GM21515 (cell line): ENCODE measurements at regions not wholly inside any gene's neighbourhood (a gene's known extent, or its start where the extent isn't known, plus 50 kb on each side); places are given as distances from the start of the nearest gene placed in this dataset.

Experiments used
- ATAC-seq: cut with Tn5 transposase; IDR thresholded peaks from one replicate; pipeline ENCODE4 v1.9.1; 2021; ENCODE audit not compliant: unreplicated experiment

DNA sequence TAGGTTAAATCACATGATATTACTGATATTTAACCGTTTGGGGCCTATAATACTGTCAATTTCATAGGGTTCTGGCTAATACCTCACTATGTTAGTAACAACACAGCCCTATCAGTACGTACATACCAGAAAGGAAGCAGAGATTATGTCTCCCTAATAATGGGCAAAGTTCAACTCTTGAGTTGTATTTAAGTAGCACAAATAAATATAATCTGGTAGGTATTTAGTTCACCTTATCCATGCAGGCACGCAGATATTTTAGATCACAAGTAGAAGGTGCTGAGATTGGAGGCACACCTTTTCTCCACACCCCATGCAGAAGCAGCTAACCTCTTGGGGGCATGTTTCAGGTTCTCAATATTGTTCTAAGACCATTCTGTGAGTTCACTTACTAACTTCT lies 118.9 kb downstream of the IRS1 start:
- no peak for ATAC-seq

DNA sequence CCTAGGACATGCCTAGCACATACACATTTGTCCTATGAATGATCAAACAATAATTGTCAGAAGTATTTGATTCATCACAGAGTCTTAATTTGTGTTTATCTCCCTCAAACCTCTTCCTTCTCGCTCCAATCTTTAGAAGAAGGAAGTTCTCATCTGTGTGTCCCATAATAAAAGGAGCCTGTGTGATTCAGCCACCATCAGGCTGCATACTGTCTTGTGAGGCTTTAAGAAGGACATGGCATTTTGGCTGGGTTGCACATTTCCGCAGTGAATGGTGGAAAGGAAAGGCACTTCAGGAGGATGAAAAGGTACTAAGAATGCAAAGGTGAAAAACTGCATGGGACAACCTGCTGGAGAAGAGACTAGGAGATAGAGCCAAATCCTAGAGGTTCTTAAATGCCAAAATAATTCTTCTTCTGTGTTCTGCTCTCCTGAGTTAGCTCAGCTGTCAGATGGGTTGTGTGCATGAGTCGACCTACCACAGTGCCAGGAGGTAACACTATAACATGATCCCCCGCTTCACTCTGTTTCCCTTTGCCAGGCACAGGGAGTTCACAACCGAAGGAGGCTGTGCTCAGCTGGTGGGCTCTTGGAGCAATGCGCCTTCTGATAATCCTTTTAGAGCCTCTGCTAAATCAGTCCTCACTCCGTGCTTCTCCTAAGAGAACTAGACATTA lies 120.1 kb downstream of the IRS1 start:
- ATAC-seq = no peak

GRCh38 chr2:226678422-226678821 lies 121.2 kb downstream of the IRS1 start:
- ATAC-seq = no peak

DNA sequence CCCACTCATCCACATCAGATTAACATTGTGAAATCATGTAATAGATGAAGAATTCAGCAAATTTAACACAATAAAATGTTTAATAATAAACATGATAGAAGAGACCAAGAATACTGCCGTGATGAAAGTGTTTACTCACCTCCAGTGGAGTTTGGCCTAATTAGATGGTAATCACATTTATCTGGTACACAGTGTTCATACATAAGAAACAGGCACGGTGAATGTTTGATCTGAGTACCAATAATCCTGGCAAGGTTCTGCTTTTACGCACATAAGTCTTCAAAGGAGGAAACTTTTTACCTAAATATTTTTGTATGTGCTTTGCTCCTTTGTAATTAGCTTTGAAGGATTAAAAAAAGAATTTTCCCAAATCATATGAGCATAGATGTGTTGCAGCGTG lies 122.5 kb downstream of the IRS1 start:
- no peak for ATAC-seq

- no peak for ATAC-seq
Observed at GRCh38 chr2:226676618-226677017, 123.0 kb downstream of the IRS1 start.

- ATAC-seq = no peak
Observed at GRCh38 chr2:226674123-226674522, 125.5 kb downstream of the IRS1 start.

DNA sequence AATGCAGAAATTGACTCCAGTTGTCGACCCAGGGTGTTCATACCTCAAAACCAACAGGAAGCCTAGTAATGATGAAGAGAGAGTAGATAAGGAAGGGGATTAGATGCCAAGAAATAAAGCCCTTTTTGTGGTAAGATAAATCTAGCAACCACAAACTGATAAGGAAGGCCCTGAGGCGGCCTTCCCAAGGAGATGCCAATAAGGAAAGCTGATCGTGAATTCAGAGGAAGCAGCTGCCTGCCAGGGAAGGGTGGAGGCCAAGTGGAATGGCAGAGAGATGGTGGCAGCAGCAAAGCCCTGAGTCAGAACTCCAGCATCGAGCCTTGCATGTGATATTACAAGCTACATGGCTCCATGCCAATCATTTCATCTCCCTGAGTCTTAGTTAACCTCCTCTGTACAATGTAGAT lies 126.3 kb downstream of the IRS1 start:
- ATAC-seq = no peak

DNA sequence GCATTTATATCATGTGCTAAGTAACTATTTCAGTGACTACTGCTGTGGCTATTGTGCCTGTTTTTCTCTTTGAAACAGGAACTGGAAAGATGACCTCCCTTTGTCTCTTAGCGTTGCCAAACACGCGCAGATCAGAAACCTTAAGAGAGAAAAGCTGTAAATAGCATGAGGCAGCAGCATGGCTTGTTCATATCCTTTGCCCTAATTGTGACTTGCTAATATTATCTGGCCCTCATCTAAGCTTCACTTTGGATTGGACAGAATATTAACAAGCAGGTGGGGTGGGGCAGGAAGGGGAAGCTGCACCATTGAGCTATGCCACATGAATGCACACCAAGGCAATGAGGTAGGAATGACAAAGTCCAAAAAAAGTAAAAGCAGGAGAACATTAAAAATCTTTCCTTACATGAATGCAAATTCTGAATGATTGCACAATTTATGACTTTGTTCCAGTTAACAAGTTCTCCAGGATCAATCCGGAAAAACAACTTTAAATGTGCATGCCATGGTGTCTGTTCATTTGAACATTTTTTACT lies 128.4 kb downstream of the IRS1 start:
- no peak for ATAC-seq

- ATAC-seq = peak; percentile 67
Observed at GRCh38 chr2:226669905-226670304, 129.7 kb downstream of the IRS1 start.

DNA sequence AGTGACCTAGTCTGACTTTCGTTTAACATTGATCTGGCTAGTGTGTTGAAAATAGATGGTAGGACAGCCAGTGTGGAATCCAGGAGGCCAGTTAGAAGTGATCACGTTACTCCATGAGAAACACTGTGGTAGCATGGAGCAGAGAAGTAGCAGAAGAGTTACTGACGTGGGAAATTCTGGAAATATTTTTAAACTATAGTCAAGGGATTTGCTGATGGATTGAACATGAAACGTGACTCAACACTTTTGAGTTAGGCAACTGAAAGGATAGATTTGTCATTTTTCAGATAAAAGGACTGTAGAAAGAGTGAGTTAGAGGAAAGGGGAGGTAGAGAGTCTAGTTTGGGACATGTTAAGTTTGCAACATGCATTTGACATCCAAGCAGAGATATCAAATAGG lies 130.4 kb downstream of the IRS1 start:
- ATAC-seq = no peak

DNA sequence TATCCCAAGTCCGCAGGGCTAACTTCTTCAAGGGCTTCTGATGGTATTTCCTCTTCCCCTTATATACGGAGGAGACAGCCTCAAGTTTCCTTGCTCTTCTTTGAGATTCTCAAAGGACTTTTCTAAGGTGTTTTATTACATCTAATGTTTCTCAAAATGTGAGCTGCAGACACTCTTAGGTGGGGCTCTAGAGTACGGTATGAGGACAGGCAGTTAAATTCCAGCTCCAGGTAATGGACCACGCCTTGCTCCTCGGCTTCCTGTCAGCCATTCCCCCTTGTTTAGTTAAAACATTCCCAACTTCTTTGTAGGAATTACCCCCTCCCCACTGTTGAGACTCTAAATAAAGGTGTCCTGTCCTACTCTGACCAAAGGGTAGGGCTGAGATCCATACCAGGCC lies 131.9 kb downstream of the IRS1 start:
- ATAC-seq = no peak

DNA sequence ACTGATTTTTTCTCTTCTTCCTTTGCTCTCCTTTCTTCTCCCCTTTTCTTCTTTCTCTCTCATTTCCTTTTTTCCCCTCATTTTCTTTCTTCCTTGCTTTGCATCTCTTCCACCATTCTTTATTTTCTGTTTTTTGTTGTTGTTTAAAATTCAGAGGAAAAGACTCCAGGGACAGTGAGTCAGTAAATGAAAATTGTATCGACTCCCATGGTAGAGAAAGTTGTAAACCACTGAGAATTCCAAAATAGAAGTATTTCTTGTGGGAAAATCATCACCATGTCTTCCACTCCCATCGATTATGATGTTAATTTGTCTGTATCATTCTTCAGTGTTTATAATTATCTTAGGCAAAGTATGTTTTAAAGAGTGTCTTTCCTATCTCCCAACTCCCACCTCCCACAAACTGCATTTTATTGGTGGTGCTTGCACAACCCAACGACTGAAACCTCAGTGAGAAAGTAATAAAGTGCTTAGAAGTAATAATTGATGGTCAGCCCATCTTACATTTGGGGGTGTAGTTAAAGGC lies 134.3 kb downstream of the IRS1 start:
- ATAC-seq = no peak

- no peak for ATAC-seq
Observed at GRCh38 chr2:226664661-226665060, 135.0 kb downstream of the IRS1 start.

DNA sequence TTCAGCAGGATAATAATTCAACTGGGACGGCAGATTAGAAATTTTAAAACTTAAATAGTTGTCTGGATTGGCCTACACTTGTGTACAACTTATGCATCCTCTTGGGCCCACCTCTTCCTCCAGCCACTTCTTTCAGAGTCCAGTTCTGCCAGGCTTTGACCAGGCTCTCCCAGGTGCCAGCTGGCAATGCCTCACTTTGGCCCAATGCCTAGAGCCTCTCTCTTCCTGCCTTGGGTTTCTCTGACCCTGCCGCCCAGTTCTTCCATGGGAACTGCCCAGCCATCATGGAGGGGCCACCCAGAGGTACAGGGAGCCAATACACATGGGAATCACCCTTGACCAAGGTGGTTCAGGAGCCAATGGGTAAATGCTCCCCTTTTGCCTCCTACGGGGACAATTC lies 135.5 kb downstream of the IRS1 start:
- ATAC-seq = no peak

DNA sequence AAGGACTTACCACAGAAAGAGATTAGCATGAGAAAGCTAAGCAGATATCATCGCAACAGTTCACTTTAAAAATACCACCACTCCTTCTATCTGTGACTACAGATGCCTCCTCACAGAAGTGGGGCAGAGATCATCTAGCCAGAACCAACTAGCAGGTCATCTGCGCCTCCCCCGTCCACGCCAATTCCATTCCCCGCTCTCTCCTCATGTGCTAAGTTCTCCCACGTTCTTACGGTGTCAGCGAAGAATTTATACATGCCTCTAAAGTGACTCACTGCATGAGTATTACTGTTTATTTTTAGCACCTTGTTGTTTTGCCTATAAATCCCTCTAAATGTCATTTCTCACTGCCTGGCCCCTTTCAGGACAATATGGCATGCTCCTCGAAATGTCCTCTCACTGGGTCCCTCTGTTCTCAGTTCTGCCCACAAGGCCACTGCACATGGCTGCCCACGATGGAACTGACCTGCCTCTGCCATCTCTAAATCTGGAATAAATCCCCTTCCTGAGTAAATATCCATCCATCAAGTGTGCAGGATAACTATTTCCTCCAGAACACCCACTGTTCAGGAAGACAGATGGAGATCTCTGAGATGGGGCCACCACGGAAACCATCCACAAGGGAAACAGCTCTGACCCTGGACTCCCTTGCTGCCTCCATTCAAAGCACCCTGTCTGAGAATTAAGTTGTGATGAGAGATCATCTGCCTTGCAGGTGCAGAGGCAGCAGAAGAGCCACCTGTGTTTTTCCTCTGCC lies 137.7 kb downstream of the IRS1 start:
- ATAC-seq = no peak

DNA sequence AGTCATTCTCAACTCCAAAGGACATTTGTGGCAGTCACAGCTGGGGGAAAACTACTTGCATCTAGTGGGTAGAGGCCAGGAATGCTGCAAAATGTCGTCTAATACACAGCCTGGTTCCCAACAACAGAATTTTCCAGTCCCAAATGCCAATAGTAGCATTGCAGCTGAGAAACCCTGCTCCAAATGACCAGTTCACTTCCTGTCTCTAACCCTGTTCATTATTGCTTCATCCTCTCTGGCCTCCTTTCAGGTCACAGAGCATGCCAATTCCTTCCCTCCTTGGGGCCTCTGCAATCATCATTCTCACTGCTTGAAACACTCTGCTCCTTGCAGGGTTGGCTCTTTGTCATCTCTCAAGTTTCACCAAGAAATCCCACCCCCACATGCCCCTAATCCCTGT lies 139.1 kb downstream of the IRS1 start:
- no peak for ATAC-seq

DNA sequence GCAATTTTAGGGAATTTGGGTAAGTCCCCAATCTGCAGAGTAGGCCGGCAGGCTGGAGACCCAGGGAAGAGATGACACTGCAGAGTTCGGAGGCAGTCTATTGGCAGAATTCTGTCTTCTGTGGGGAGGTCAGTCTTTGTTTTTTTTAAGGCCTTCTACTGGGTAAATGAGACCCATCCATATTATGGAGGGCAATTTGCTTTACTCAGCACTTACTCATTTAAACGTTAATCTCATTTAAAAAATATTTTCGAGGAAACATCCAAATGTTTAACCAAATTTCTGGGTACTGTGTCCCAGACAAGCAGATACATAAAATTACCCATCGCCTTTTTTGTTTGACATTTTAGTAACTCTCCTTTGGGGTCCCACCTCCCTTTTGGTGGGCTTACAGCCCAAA lies 139.5 kb downstream of the IRS1 start:
- no peak for ATAC-seq

DNA sequence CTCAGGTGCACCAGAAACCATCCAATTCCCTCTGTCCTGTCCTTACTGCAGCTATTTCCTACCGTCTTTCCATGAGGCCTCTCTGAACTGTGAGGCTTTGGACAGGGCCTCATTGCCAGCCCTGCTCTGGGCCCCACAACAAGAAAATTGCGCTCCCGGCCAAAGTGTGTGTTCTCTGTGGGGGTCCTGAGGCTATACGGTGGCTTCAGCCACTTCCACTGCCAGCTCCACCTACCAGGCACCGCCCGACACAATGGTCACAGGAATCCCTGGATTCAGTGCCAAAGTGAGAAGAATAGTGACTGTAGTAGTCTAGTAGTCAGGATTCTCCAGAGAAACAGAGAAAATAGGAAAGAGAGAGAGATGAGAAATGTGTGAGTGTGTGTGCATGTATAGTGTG lies 140.2 kb downstream of the IRS1 start:
- no peak for ATAC-seq

DNA sequence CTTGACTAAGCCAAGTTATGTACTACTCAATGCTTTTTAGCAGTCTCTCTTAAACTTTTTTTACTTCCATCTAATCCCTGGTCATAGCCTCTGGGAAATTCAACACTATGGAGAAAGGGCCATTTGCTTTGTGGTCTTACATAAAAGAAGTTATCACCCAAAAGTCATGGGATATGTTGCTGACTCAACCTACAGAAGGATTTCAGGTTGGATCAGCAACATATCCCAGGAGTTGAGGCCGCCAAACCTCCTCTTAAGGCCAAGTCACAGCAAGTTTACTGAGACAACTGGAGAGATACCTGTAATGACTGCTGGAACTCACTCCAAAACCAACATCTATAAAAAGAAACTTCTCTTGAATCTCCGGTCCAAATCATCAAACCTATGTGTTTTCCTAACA lies 141.1 kb downstream of the IRS1 start:
- no peak for ATAC-seq

DNA sequence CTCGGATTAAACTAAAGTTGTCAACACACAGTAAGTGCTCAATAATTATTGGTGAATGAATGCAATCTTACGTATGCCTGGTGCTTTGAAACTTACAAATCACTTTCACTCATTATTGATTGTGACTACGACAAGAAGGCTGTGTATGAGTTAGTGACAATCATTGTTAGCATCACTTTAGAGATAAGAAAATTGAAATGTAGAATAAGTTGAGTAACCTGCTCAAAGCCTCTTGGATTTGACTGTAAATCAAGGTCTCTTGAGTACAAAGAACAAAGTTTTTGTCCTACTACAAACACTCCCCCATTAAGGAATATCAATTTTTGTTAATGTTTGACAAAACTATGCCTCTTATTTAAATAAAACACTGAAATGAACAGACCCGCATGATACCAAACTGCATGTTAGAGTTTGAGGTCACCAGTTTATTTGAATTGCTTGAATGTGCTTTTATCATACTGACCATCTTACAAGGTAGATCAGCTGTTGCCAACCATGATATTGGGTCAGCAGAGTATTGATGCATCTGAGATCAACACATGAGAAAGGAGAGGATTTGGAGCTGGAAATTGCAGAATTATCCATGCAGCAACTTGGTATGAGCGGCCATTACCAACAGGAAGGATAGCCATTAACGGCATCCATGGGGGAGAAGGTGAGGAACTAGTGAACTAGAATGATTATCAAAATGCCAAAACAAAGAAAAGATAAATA lies 142.1 kb downstream of the IRS1 start:
- no peak for ATAC-seq

- ATAC-seq = no peak
Observed at GRCh38 chr2:226656367-226656766, 143.3 kb downstream of the IRS1 start.

DNA sequence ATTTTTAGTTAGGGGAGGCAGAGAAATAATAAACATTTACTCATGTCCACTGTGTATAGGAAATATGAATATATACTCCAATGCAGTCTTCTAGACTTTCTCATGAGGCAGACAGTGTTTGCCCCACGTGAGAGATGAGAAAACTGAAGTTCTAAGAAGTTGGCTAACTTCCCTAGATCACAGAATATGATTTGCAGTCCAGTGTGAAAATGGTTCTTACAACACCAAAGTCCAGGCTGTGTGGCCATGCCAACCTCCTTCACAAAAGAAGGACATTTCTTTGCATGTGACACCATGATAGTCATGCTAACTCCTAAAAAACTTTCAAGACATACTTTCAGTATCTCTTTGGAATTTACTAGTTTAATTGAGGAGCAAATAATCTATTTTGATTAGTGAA lies 143.7 kb downstream of the IRS1 start:
- no peak for ATAC-seq
